DMS53 treated with DMSO at 0.1 percent for 48 hours (cell line): ENCODE measurements at regions not wholly inside any gene's neighbourhood (a gene's known extent, or its start where the extent isn't known, plus 50 kb on each side); places are given as distances from the start of the nearest gene placed in this dataset.
A peak's percentile ranks its signal among the peaks of the same experiment; 100 is the strongest.
"Not testable (repeated sequence)": the region's sequence is repeated elsewhere in the genome, so short reads cannot be mapped to it uniquely, and the experiment has no call there.

Experiments
- DNase-seq: peaks from one replicate; lab custom pipeline; 2025; ENCODE audit not compliant: unreplicated experiment; lab: John Stamatoyannopoulos, UW

- no peak for DNase-seq
Measured at GRCh38 chr4:27711041-27711440, 850.4 kb downstream of the STIM2 start.

DNA sequence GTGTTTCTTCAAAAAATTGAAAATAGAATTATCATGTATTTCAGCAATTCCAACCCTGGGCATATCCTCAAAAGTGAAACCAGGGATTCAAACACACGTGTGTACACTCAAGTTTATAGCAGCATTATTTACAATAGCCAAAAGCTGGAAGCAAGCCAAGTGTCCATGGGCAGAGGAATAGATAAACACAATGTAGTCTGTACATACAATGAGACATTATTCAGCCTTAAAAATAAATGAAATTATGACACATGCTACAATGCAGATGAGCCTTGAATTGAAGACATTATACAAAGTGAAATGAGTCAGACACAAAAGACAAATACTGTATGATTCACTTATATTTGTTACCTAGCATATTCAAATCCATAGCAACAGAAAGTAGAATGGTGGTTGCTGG, 853.4 kb downstream of the STIM2 start:
- peak; percentile 88 for DNase-seq

DNA sequence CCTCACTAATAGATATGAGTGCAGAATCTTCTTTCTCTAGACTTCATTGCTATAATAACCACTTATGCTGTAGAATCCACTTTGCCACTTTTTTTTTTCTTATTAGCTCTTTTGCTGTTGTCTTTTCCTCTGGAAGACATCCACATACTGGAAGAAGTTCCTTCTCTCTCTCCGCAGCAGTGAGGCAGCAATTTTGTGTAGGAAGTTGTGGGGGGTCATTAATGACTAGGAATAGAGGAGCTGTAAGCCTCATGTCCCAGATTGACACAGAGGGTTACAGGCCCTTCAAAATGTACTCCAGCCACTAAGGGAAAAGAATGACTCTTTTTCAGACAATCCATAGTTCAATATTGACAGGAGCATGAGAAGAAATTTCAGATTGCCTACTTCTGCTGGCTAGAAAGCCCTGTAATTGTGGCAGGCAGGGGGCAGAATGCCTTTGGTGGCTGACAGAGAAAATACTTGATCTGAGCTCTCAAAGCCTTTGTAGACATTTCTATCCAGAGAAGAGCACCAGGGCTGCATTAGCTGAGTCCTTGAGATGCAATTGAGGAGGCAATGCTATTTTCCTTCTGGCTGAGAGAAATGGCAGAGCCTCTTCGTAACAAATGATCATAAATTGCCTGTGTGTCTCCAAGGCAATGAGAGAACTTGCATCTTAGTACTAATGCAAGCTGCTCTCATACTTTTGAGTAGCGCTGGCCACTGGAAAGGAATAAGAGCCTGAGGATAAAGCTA, 856.2 kb downstream of the STIM2 start:
- no peak for DNase-seq

- no peak for DNase-seq
Measured at GRCh38 chr4:27717431-27717755, 856.8 kb downstream of the STIM2 start.

GRCh38 chr4:27720010-27720766, 859.5 kb downstream of the STIM2 start:
- no peak for DNase-seq

- no peak for DNase-seq
Measured at GRCh38 chr4:27721193-27721592, 860.6 kb downstream of the STIM2 start.

DNA sequence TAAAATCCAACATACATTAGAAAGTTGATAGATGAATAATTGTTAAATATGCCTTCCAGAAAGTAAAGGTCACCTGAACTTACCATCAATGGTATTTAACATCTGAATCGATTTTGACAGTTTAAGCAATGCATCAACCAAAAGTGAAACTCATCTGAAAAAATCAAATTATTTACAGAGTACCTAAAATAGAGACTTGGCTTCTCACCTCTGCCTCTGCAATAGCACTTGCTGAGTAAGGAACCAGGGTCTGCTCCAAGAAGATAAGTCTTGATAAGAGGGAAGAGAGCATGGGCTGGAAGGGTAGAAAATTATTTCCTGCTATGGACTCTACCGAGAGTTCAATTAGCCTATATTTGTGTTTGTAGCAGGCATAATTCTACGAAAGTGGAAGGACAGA, 868.3 kb downstream of the STIM2 start:
- no peak for DNase-seq

DNA sequence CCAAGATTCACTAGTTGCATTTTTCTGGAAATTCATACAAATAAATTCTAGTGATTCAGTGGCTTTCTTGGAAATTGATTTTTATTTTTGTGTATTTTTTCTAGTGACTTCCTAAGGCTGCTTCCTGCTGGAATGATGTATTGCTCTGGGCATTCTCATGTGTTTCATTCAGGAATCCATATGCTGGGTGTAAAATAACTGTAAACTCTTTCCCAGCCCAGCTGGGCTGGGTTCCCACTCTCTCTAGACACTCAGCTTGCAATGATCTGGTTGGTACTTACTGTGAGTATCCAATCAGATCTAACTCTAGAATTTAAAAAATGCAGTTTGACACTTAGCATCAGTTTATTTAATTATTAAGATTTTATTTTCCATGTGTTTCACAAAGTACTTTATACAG, 882.2 kb downstream of the STIM2 start:
- no peak for DNase-seq

DNA sequence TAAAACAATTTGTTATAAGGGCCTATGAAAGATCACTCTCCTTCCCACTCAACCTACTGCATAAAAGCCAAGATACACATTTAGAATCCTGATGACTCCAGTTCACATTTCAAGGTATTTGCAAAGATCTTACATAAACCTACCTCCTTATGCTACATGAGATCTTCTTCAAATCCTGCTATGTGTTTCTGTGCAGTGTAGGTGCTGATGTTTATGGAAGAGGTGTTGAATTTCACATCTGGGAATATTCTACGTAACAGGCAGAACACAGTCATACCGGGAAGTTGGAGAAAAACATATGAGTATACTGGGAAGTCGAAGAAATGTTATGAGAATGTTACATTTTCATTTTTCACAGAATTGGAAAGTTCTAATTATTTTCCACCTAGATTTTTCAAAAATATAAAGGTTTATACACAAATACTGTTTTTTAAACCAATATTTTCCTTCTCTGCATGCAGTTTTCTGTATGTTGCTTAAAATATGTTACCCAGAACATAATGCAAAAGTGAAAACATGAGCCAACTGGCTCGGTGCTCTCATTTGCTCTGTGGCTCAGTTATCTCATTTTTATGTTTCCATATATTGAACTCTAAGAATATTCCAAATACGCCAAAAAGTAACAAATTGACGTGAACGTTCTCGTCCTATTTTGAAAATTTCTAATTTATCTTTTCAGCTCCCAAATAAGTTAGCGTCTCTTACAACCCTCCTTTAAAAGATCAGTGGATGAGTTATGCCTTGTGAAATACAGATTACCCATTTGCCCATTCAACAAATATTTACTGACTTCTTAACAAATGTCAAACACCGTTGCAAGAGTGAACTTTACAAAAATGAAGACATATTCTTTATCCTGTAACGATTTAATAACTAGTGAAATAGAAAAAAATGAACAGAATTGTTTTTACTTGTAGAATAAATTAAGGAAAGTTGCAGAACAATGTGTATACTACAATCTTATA, 899.3 kb downstream of the STIM2 start:
- no peak for DNase-seq

DNA sequence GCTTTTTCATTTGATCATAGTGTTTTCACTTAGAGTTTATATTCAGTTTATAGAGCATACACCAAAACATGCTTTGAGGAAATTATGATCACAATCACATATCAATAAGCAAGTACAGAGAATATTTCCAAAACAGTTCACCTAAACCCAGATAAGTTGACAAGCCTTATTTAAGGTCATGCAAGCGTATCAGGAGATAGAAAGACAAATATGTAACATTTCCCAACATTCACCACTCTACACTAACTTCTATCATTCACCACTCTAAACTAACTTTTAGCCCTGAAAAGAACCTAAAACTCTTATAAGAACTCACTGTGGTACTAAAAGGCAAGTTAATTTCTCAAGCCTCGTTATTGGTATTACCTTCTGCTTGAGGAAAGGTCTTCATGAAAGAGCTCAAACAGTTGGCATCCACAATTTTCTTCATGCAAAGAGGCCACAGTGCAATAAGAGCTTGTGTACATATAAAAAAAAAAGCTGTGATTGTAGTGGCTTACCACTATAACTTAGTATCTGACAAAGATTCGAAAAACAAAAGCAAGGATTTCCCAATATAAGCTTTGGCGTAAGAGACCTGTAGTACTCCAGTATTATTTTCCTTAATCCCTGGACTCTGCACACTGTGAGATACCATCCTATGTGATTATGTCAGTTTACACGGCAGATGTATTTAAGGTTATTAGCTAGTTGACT, 903.3 kb downstream of the STIM2 start:
- DNase-seq: no peak

GRCh38 chr4:27764526-27764837, 903.8 kb downstream of the STIM2 start:
- DNase-seq: no peak

DNA sequence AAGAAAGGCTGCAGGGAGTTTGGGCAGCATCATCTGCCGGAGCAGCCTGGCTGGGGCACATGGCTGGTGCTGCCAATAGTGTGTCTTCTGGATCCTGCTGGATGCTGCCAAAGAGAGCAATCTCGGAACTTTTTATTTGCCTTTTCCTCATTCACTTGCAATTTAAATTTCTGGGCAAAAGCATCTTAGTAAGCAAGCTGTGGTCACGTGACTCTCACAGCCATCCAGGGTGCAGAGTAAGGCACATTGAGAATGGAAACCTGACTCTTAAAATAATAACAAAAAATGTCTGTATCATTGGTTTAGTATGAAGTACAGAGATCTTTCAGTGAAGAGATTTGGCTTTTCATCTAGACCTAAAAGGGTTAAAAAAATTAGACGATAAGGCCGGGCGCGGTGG, 910.3 kb downstream of the STIM2 start:
- DNase-seq: no peak

DNA sequence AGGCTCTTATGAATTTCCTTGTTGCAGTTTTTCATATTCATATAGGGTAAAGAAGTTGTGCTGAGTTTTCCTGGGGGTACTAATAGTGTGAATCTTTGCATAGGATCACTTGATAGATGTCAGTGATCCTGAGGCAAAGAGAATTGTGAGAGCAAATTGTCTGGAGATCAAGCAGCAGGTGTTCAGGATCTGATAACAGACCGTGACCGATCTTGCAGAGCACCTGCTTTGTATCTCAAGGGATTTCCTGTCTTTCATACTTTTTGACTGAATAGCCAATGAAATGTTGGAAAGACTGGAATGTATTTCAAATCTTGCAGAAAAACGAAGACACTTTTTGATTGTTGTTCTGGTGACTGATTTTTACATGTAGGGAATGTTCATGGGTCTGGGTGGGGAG, 914.5 kb downstream of the STIM2 start:
- peak; percentile 52 for DNase-seq

DNA sequence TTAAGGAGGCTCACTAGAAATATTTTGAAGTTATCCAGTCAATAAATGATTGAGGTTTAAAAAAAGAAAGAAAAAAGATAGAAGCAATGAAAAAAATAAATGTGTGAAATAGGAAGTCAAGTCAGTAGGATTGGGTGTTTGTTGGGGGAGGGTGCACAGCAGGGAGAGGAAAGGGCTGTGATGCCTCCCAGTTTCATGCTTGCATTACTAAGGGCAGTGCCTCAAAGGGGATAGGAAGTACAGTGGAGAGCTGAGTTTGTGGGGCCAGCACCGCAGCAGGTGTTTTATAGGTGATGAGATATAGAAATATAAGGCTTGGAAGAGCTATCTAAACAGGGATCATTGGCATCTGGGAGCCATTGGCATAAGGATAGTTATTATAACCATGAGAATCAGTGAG, 919.2 kb downstream of the STIM2 start:
- no peak for DNase-seq

DNA sequence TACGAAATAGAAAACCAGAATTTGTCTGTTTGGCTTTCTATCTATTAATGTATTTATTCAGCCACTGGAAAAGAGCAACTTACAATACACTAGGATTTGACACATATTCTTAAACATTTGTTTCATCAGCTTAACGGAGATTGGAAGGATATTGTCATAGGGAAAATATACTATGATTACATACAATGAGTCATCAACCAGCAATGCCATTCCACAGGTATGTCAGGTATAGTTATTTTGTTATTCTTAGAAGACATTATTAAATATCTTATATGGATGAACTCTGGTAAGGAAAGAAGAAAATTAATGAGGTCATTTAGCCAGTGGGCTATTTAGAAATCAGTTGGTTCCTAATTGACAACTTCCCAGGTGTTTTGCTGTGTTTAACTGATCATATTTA, 926.6 kb downstream of the STIM2 start:
- peak; percentile 38 for DNase-seq

DNA sequence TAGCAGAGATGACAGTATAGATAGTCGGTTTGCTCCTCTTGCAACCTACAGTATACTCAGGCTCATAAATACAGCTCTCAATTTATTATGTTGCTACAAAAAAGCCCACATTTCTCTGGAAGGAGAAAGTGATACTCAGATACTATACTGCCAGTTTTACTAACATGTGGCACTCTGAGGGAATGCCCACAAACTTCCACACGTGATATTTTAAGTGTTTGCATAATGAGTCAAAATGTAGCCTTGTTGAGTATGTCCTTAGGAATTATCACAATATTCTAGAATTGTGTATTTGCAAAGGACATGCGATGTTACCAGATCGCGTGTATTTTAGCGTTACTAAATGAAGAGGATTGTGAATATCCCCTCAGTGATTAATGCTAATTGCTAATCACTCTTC, 929.1 kb downstream of the STIM2 start:
- peak; percentile 82 for DNase-seq

- DNase-seq: no peak
Measured at GRCh38 chr4:27790911-27791310, 930.3 kb downstream of the STIM2 start.

- DNase-seq: no peak
Measured at GRCh38 chr4:27791640-27792039, 931.0 kb downstream of the STIM2 start.

GRCh38 chr4:27807207-27807606, 946.6 kb downstream of the STIM2 start:
- DNase-seq: no peak

DNA sequence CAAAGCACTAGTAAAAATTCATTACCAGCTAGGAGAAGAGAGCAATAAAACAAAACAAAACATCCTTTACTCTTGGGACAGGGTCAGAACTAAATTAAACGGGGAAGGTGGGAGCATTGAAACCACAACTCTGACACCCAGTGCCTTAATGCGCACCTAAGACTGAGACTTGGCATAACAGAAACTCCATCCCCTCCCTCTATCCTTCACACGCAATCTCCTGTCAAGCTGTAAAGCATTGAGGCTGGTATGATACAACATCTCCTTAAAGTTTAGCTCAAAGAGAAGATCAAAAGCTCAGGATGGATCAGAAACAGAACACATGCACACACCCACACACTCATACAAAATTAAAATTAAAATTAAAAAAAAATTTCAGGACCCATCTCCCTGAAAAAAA, 951.3 kb downstream of the STIM2 start:
- no peak for DNase-seq

DNA sequence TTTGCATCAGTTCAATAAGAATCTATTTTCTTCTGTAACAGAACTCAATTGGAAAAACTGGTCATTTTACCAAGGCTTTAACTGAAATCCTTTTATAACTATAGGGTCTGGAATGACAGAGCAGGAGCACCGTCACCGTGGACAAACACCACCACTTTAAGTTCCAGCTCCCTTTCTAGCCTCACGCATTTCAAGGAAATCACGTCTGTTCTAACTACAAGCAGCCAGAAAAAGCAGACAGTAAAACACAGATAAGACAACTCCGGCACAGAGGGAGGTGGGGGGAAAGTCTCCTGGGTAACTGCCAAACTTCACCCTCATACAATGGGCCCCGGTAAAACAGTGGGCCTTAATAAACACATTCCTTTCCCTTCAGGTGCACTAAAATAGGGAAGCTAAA, 952.6 kb downstream of the STIM2 start:
- DNase-seq: not testable (repeated sequence)
